GM21717 (cell line): ENCODE measurements at regions not wholly inside any gene's neighbourhood (a gene's known extent, or its start where the extent isn't known, plus 50 kb on each side); places are given as distances from the start of the nearest gene placed in this dataset.
A peak's percentile ranks its signal among the peaks of the same experiment; 100 is the strongest.

Experiments used
- ATAC-seq: cut with Tn5 transposase; IDR thresholded peaks from one replicate; pipeline ENCODE4 v1.9.1; 2021; ENCODE audit warnings: mild to moderate bottlenecking, moderate library complexity; ENCODE audit not compliant: unreplicated experiment

- ATAC-seq, result no peak
Observed at GRCh38 chr10:83647526-83647925, 491.8 kb upstream of the GHITM start.

GRCh38 chr10:83648201-83648600, 491.1 kb upstream of the GHITM start:
- no peak for ATAC-seq

- no peak for ATAC-seq
Observed at GRCh38 chr10:83649471-83649870, 489.8 kb upstream of the GHITM start.

GRCh38 chr10:83654689-83655088, 484.6 kb upstream of the GHITM start:
- no peak for ATAC-seq

- ATAC-seq, result no peak
Observed at GRCh38 chr10:83656924-83657323, 482.4 kb upstream of the GHITM start.

- no peak for ATAC-seq
Observed at GRCh38 chr10:83657487-83657886, 481.8 kb upstream of the GHITM start.

- no peak for ATAC-seq
Observed at GRCh38 chr10:83663918-83664317, 475.4 kb upstream of the GHITM start.

- no peak for ATAC-seq
Observed at GRCh38 chr10:83666762-83667161, 472.5 kb upstream of the GHITM start.

- no peak for ATAC-seq
Observed at GRCh38 chr10:83667594-83667993, 471.7 kb upstream of the GHITM start.

GRCh38 chr10:83673316-83673715, 466.0 kb upstream of the GHITM start:
- no peak for ATAC-seq

- no peak for ATAC-seq
Observed at GRCh38 chr10:83677795-83678194, 461.5 kb upstream of the GHITM start.

GRCh38 chr10:83678850-83679249, 460.5 kb upstream of the GHITM start:
- peak; percentile 31 for ATAC-seq

GRCh38 chr10:83680470-83680891, 458.8 kb upstream of the GHITM start:
- peak; percentile 98 for ATAC-seq

- no peak for ATAC-seq
Observed at GRCh38 chr10:83682414-83682813, 456.9 kb upstream of the GHITM start.

GRCh38 chr10:83685458-83685857, 453.9 kb upstream of the GHITM start:
- no peak for ATAC-seq

- ATAC-seq, result no peak
Observed at GRCh38 chr10:83691791-83692596, 447.3 kb upstream of the GHITM start.

GRCh38 chr10:83698899-83699298, 440.4 kb upstream of the GHITM start:
- ATAC-seq, result no peak

- no peak for ATAC-seq
Observed at GRCh38 chr10:83701799-83702198, 437.5 kb upstream of the GHITM start.

GRCh38 chr10:83702731-83703130, 436.6 kb upstream of the GHITM start:
- no peak for ATAC-seq

GRCh38 chr10:83706120-83706519, 433.2 kb upstream of the GHITM start:
- no peak for ATAC-seq

- no peak for ATAC-seq
Observed at GRCh38 chr10:83706952-83707582, 432.2 kb upstream of the GHITM start.

- no peak for ATAC-seq
Observed at GRCh38 chr10:83713423-83713822, 425.9 kb upstream of the GHITM start.
